PFSK-1 (cell line): ENCODE measurements at regions not wholly inside any gene's neighbourhood (a gene's known extent, or its start where the extent isn't known, plus 50 kb on each side); places are given as distances from the start of the nearest gene placed in this dataset.

Experiments
- POLR2AphosphoS5 ChIP-seq: IDR thresholded peaks from 2 replicates; pipeline ENCODE4 v1.6.1; 2012; ENCODE audit warnings: low read depth, mild to moderate bottlenecking, control low read depth, low read length, moderate library complexity
- SIN3A ChIP-seq: IDR thresholded peaks from 2 replicates; pipeline ENCODE4 v1.6.1; 2012; ENCODE audit warnings: mild to moderate bottlenecking, low read length, moderate library complexity, borderline replicate concordance; ENCODE audit not compliant: insufficient read depth
- TAF1 ChIP-seq: IDR thresholded peaks from 2 replicates; pipeline ENCODE4 v1.6.1; 2012; ENCODE audit warnings: low read length, control low read depth, borderline replicate concordance; ENCODE audit not compliant: insufficient read depth
- TF ChIP-seq, protein P1 (sequence below), 2 experiments: IDR thresholded peaks; 2 replicates each; pipeline versions ENCODE4 v1.6.1 to v1.8.0; 2011 to 2012; ENCODE audit warnings: low read depth in 2 of 2, low read length in 2 of 2, control low read depth in 1 of 2, inconsistent platforms in 1 of 2, mild to moderate bottlenecking in 1 of 2, moderate library complexity in 1 of 2; ENCODE audit not compliant: insufficient read depth in 1 of 2

DNA sequence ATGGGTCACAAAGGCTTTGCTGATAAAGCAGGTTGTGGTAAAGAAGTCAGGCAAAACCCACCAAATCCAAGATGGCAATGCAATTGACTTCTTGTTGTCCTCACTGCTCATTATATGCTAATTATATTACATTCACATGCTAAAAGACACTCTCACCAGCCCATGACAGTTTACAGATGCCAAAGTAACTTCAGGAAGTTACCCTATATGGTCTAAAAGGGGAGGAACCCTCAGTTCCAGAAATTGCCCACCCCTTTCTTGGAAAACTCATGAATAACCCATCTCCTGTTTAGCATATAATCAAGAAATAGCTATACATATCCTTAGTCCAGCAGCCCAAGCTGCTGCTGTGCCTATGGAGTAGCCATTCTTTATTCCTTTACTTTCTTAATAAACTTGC lies 501.1 kb downstream of the MEI4 start:
- no peak for TF ChIP-seq TAF1
- TF ChIP-seq POLR2AphosphoS5: no peak
- TF ChIP-seq, protein P1, sequence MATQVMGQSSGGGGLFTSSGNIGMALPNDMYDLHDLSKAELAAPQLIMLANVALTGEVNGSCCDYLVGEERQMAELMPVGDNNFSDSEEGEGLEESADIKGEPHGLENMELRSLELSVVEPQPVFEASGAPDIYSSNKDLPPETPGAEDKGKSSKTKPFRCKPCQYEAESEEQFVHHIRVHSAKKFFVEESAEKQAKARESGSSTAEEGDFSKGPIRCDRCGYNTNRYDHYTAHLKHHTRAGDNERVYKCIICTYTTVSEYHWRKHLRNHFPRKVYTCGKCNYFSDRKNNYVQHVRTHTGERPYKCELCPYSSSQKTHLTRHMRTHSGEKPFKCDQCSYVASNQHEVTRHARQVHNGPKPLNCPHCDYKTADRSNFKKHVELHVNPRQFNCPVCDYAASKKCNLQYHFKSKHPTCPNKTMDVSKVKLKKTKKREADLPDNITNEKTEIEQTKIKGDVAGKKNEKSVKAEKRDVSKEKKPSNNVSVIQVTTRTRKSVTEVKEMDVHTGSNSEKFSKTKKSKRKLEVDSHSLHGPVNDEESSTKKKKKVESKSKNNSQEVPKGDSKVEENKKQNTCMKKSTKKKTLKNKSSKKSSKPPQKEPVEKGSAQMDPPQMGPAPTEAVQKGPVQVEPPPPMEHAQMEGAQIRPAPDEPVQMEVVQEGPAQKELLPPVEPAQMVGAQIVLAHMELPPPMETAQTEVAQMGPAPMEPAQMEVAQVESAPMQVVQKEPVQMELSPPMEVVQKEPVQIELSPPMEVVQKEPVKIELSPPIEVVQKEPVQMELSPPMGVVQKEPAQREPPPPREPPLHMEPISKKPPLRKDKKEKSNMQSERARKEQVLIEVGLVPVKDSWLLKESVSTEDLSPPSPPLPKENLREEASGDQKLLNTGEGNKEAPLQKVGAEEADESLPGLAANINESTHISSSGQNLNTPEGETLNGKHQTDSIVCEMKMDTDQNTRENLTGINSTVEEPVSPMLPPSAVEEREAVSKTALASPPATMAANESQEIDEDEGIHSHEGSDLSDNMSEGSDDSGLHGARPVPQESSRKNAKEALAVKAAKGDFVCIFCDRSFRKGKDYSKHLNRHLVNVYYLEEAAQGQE (IDR thresholded peaks at IDR 0.05; ENCODE audit: insufficient read depth in 1 of 2, low read depth in 2 of 2, low read length in 2 of 2): no peak
- TF ChIP-seq SIN3A: no peak
